ENCODE measurements at regions not wholly inside any gene's neighbourhood (a gene's known extent, or its start where the extent isn't known, plus 50 kb on each side); places are given as distances from the start of the nearest gene placed in this dataset.
"Not testable (repeated sequence)": the region's sequence is repeated elsewhere in the genome, so short reads cannot be mapped to it uniquely, and the experiment has no call there.

DNA sequence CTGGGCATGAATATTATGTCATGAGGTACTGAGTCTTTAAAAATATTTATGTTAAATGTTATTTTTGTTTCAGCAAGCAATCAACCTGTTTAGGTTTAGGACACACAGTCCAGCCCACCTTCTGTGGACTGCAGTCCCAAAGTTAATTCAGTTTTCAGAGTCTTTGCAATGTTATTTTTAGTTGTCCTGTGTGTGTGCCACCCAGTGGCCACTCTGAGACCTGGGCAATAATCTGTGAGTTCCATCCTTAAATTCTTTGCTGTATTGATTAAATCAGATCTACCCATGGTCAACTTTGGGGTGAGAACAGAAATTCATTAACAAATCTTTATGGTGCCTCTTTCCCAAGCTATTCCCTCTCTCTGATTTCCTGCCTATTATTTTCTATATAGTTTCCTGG is 415.1 kb downstream of the CCSER2 start:
- H3K4me3 ChIP-seq (ENCODE audit: low read depth, low read length) = no peak overlapping the region
- TF ChIP-seq SALL2 (tag by site-specific recombination; IDR thresholded peaks at IDR 0.05; ENCODE audit: borderline replicate concordance) (no peak), ZNF132 (tag by site-specific recombination; IDR thresholded peaks at IDR 0.05; ENCODE audit: borderline replicate concordance) (no peak), TCF7L2 (IDR thresholded peaks at IDR 0.05; ENCODE audit: borderline replicate concordance, low read depth, low read length) (no peak), GLI2 (tag by site-specific recombination; IDR thresholded peaks at IDR 0.05; ENCODE audit: borderline replicate concordance, low read depth) (no peak), ZNF211 (tag by site-specific recombination; IDR thresholded peaks at IDR 0.05; ENCODE audit: low read depth) (no peak)
- TF ChIP-seq, protein P1, sequence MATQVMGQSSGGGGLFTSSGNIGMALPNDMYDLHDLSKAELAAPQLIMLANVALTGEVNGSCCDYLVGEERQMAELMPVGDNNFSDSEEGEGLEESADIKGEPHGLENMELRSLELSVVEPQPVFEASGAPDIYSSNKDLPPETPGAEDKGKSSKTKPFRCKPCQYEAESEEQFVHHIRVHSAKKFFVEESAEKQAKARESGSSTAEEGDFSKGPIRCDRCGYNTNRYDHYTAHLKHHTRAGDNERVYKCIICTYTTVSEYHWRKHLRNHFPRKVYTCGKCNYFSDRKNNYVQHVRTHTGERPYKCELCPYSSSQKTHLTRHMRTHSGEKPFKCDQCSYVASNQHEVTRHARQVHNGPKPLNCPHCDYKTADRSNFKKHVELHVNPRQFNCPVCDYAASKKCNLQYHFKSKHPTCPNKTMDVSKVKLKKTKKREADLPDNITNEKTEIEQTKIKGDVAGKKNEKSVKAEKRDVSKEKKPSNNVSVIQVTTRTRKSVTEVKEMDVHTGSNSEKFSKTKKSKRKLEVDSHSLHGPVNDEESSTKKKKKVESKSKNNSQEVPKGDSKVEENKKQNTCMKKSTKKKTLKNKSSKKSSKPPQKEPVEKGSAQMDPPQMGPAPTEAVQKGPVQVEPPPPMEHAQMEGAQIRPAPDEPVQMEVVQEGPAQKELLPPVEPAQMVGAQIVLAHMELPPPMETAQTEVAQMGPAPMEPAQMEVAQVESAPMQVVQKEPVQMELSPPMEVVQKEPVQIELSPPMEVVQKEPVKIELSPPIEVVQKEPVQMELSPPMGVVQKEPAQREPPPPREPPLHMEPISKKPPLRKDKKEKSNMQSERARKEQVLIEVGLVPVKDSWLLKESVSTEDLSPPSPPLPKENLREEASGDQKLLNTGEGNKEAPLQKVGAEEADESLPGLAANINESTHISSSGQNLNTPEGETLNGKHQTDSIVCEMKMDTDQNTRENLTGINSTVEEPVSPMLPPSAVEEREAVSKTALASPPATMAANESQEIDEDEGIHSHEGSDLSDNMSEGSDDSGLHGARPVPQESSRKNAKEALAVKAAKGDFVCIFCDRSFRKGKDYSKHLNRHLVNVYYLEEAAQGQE (tag by site-specific recombination; IDR thresholded peaks at IDR 0.05) = no peak
- no peak overlapping the region for H3K27ac ChIP-seq (ENCODE audit: extremely low read depth, low read depth, low read length)
- CTCF ChIA-PET = interaction anchor here (0.7 to 1.3 kb wide), 3 partner anchors 13 to 146 kb away, joined by 3 to 4 read pairs (median 3); no protein-coding TSS in a partner anchor
- H3K36me3 ChIP-seq (ENCODE audit: control insufficient read depth in 2 of 2, insufficient read depth in 1 of 2, low read length in 2 of 2) = no peaks in the 10 kb centered on the region
- POLR2A ChIA-PET = no interaction called here
- H3K9me3 ChIP-seq (ENCODE audit: control insufficient read depth, insufficient read depth, low read depth, low read length) = no peaks in the 10 kb centered on the region; the same call in 1 of the 2 replicates
- no peaks in the 10 kb centered on the region for H3K4me1 ChIP-seq (ENCODE audit: control insufficient read depth, insufficient read depth, low read length)

DNA sequence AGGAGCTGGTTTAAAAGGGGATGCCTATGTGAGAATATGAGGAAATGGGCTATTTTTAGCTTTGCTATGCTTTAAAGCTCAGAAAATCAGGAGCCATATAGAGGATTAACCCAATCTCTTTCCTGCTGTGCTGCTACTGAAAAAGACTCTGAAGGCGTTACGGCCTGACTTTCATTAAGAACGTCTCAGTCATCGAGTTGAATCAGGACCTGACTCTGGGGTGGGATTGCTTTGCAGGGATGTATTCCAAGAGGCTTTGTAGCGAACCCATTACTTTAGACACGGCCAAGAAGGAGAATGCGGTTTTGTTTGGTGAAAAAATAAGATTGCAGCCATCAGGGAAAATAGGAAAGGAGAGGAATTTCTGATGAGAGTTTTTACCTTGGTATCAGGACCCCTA is 426.9 kb downstream of the CCSER2 start:
- CTCF ChIA-PET = interaction anchor here (0.6 to 1.3 kb wide), 2 partner anchors 17 to 74 kb away, joined by 3 to 4 read pairs; no protein-coding TSS in a partner anchor

DNA sequence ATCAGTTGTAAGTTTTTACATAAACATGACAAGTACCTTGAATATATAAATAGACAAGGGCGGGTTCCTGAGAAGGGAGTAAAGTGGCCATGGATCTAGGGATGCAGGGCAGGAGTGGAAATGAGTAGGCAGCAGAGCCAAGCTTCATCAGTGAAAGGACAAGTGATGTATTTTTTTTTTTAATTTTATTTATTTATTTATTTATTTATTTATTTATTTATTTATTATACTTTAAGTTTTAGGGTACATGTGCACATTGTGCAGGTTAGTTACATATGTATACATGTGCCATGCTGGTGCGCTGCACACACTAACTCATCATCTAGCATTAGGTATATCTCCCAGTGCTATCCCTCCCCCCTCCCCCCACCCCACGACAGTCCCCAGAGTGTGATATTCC is 428.3 kb downstream of the CCSER2 start:
- H3K4me1 ChIP-seq (ENCODE audit: control insufficient read depth, insufficient read depth, low read length); H3K27ac ChIP-seq (ENCODE audit: extremely low read depth, low read depth, low read length); H3K4me3 ChIP-seq (ENCODE audit: low read depth, low read length); POLR2A ChIA-PET; H3K36me3 ChIP-seq (ENCODE audit: control insufficient read depth in 2 of 2, insufficient read depth in 1 of 2, low read length in 2 of 2); H3K9me3 ChIP-seq (ENCODE audit: control insufficient read depth, insufficient read depth, low read depth, low read length): not testable (repeated sequence)
- CTCF ChIA-PET = interaction anchor here (0.7 to 0.9 kb wide), 2 partner anchors 13 to 225 kb away, joined by 3 read pairs; no protein-coding TSS in a partner anchor
- TF ChIP-seq ZNF654 (tag by site-specific recombination; IDR thresholded peaks at IDR 0.05; ENCODE audit: low read depth) = peak; percentile 27
- peak; percentile 60 for TF ChIP-seq ZBTB8A (tag by site-specific recombination; IDR thresholded peaks at IDR 0.05)
- TF ChIP-seq ZNF140 (tag by site-specific recombination; IDR thresholded peaks at IDR 0.05) = peak; percentile 56; the same call in 1 of the 2 replicates
- TF ChIP-seq ZNF394 (tag by site-specific recombination; IDR thresholded peaks at IDR 0.05; ENCODE audit: borderline replicate concordance) = peak; percentile 75; the same call in 1 of the 2 replicates
- peak; percentile 52 for TF ChIP-seq ZNF426 (tag by site-specific recombination; IDR thresholded peaks at IDR 0.05)
- TF ChIP-seq, protein P1 (tag by site-specific recombination; IDR thresholded peaks at IDR 0.05) = peak; percentile 36; the same call in 1 of the 2 replicates
- TF ChIP-seq, protein P2, sequence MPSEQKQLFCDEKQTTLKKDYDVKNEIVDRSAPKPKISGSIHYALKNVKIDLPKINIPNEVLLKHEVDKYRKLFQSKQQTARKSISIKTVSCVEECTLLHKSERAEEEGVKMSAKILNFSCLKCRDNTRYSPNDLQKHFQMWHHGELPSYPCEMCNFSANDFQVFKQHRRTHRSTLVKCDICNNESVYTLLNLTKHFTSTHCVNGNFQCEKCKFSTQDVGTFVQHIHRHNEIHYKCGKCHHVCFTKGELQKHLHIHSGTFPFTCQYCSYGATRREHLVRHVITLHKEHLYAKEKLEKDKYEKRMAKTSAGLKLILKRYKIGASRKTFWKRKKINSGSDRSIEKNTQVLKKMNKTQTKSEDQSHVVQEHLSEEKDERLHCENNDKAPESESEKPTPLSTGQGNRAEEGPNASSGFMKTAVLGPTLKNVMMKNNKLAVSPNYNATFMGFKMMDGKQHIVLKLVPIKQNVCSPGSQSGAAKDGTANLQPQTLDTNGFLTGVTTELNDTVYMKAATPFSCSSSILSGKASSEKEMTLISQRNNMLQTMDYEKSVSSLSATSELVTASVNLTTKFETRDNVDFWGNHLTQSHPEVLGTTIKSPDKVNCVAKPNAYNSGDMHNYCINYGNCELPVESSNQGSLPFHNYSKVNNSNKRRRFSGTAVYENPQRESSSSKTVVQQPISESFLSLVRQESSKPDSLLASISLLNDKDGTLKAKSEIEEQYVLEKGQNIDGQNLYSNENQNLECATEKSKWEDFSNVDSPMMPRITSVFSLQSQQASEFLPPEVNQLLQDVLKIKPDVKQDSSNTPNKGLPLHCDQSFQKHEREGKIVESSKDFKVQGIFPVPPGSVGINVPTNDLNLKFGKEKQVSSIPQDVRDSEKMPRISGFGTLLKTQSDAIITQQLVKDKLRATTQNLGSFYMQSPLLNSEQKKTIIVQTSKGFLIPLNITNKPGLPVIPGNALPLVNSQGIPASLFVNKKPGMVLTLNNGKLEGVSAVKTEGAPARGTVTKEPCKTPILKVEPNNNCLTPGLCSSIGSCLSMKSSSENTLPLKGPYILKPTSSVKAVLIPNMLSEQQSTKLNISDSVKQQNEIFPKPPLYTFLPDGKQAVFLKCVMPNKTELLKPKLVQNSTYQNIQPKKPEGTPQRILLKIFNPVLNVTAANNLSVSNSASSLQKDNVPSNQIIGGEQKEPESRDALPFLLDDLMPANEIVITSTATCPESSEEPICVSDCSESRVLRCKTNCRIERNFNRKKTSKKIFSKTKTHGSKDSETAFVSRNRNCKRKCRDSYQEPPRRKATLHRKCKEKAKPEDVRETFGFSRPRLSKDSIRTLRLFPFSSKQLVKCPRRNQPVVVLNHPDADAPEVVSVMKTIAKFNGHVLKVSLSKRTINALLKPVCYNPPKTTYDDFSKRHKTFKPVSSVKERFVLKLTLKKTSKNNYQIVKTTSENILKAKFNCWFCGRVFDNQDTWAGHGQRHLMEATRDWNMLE (tag by site-specific recombination; conservative IDR thresholded peaks at IDR 0.05; ENCODE audit: low read depth) = peak; percentile 75
- peak; percentile 62; the same call in 1 of the 2 replicates for TF ChIP-seq ZNF623 (tag by site-specific recombination; IDR thresholded peaks at IDR 0.05)

More for the DNA sequence above, 426.9 kb downstream of the CCSER2 start:
- Histone ChIP-seq H3K4me1 (ENCODE audit: control insufficient read depth, insufficient read depth, low read length) (no peaks in the 10 kb centered on the region), H3K27ac (ENCODE audit: extremely low read depth, low read depth, low read length) (no peak overlapping the region), H3K9me3 (ENCODE audit: control insufficient read depth, insufficient read depth, low read depth, low read length) (no peaks in the 10 kb centered on the region), H3K36me3 (ENCODE audit: control insufficient read depth in 2 of 2, insufficient read depth in 1 of 2, low read length in 2 of 2) (no peaks in the 10 kb centered on the region), H3K4me3 (ENCODE audit: low read depth, low read length) (no peak overlapping the region)
- TF ChIP-seq ZNF274 (IDR thresholded peaks at IDR 0.05; ENCODE audit: low read length) (no peak), ZNF274 (tag by site-specific recombination; IDR thresholded peaks at IDR 0.05; ENCODE audit: borderline replicate concordance) (no peak), ZNF266 (tag by site-specific recombination; IDR thresholded peaks at IDR 0.05; ENCODE audit: low read depth) (no peak), ZNF354C (tag by site-specific recombination; IDR thresholded peaks at IDR 0.05; ENCODE audit: borderline replicate concordance, low read depth) (no peak)
- TF ChIP-seq, protein P3, sequence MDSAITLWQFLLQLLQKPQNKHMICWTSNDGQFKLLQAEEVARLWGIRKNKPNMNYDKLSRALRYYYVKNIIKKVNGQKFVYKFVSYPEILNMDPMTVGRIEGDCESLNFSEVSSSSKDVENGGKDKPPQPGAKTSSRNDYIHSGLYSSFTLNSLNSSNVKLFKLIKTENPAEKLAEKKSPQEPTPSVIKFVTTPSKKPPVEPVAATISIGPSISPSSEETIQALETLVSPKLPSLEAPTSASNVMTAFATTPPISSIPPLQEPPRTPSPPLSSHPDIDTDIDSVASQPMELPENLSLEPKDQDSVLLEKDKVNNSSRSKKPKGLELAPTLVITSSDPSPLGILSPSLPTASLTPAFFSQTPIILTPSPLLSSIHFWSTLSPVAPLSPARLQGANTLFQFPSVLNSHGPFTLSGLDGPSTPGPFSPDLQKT (IDR thresholded peaks at IDR 0.05; ENCODE audit: borderline replicate concordance, low read depth, low read length) = no peak
- POLR2A ChIA-PET = no interaction called here
